GM12865 (cell line): ENCODE measurements at regions not wholly inside any gene's neighbourhood (a gene's known extent, or its start where the extent isn't known, plus 50 kb on each side); places are given as distances from the start of the nearest gene placed in this dataset.

Experiments
- DNase-seq: peaks from one replicate; pipeline ENCODE4 v3.0.0; 2010; ENCODE audit warnings: low read depth
- H3K4me3 ChIP-seq: 2 replicates; pipeline ENCODE4 v1.5.1; 2011; ENCODE audit warnings: mild to moderate bottlenecking, low read depth, low read length, control low read depth
- CTCF ChIP-seq: IDR thresholded peaks from 2 replicates; pipeline ENCODE4 v1.5.1; 2011; ENCODE audit warnings: low read length, control low read depth, low read depth, inconsistent platforms; ENCODE audit not compliant: insufficient read depth; ENCODE audit errors: missing control alignments

- TF ChIP-seq CTCF: peak; percentile 25
- no peak overlapping the region for H3K4me3 ChIP-seq
- DNase-seq: peak; percentile 72
Measured at GRCh38 chr2:15031745-15032240, 399.3 kb downstream of the LRATD1 start.

GRCh38 chr2:15034246-15034645 is 401.7 kb downstream of the LRATD1 start:
- no peak for DNase-seq
- TF ChIP-seq CTCF: no peak
- no peak overlapping the region for H3K4me3 ChIP-seq

- no peak for TF ChIP-seq CTCF
- no peak overlapping the region for H3K4me3 ChIP-seq
- DNase-seq: no peak
Measured at GRCh38 chr2:15034860-15035259, 402.3 kb downstream of the LRATD1 start.

GRCh38 chr2:15038366-15039364 is 406.1 kb downstream of the LRATD1 start:
- no peak for TF ChIP-seq CTCF
- no peak for DNase-seq
- no peak overlapping the region for H3K4me3 ChIP-seq

GRCh38 chr2:15040429-15041084 is 408.0 kb downstream of the LRATD1 start:
- H3K4me3 ChIP-seq: no peak overlapping the region
- no peak for TF ChIP-seq CTCF
- no peak for DNase-seq

- DNase-seq: no peak
- no peak for TF ChIP-seq CTCF
- H3K4me3 ChIP-seq: no peak overlapping the region
Measured at GRCh38 chr2:15041429-15041837, 408.9 kb downstream of the LRATD1 start.
